Esophagus muscularis mucosa (tissue), 4 donors: ENCODE measurements at regions not wholly inside any gene's neighbourhood (a gene's known extent, or its start where the extent isn't known, plus 50 kb on each side); places are given as distances from the start of the nearest gene placed in this dataset.
"Not testable (repeated sequence)": the region's sequence is repeated elsewhere in the genome, so short reads cannot be mapped to it uniquely, and the experiment has no call there.

Experiments used
- CTCF ChIP-seq, 3 experiments: fragments of 200-600 bp in 2 of 3; fragments of 450-650 bp in 1 of 3; sonication (generic) in 2 of 3; IDR thresholded peaks; one replicate each; pipeline ENCODE4 v1.5.1; 2017 to 2019; ENCODE audit warnings: antibody characterized with exemption in 3 of 3, mild to moderate bottlenecking in 2 of 3, moderate library complexity in 1 of 3
- EP300 ChIP-seq: sonication (generic); formaldehyde crosslinking; IDR thresholded peaks from one replicate; pipeline ENCODE4 v1.6.1; 2017; ENCODE audit warnings: antibody characterized with exemption
- POLR2AphosphoS5 ChIP-seq, 2 donors: sonication (generic); formaldehyde crosslinking; IDR thresholded peaks; one replicate each; pipeline ENCODE4 v1.6.1; 2017; ENCODE audit warnings: antibody characterized with exemption in 2 of 2

GRCh38 chr1:145488193-145488933, 63.0 kb upstream of the NBPF20 start:
- not testable (repeated sequence) for TF ChIP-seq CTCF (IDR thresholded peaks at IDR 0.05); EP300; POLR2AphosphoS5 (IDR thresholded peaks at IDR 0.05)
